ENCODE measurements at regions not wholly inside any gene's neighbourhood (a gene's known extent, or its start where the extent isn't known, plus 50 kb on each side); places are given as distances from the start of the nearest gene placed in this dataset.

GRCh38 chr4:188372058-188372457 is 232.8 kb downstream of the TRIML1 start:
- ATAC-seq, result no peak

GRCh38 chr4:188372829-188373228 is 233.6 kb downstream of the TRIML1 start:
- ATAC-seq, result peak; percentile 99
- RAD21 ChIA-PET (ENCODE audit: low non-redundant PET in 1 of 2, low total read pairs in 2 of 2, uncharacterized antibody in 2 of 2, unreplicated experiment in 2 of 2), result no interaction called here

More at GRCh38 chr4:188372058-188372457, 232.8 kb downstream of the TRIML1 start:
- Histone ChIP-seq H3K4me2 (ENCODE audit: low read length) (no peak overlapping the region), H3K9ac (ENCODE audit: low read length) (no peak overlapping the region), H2AFZ (ENCODE audit: low read depth, low read length, poor library complexity, severe bottlenecking) (peak overlapping the region; percentile 72), H3K27ac (ENCODE audit: low read depth, low read length) (no peak overlapping the region), H3K4me3 (replicated peaks in 1 of 2; ENCODE audit: low read depth in 1 of 2, low read length in 2 of 2) (no peak overlapping the region), H3K9me3 (ENCODE audit: control insufficient read depth in 1 of 2, insufficient read depth in 1 of 2, low read depth in 1 of 2, low read length in 2 of 2) (no peaks in the 10 kb centered on the region), H3K27me3 (ENCODE audit: insufficient read depth, low read length) (no peaks in the 10 kb centered on the region), H3K4me1 (ENCODE audit: control insufficient read depth in 1 of 2, insufficient read depth in 2 of 2, low read length in 2 of 2) (peaks cover 10 to 15% of the 10 kb centered on the region in 2 experiments), H3K79me2 (ENCODE audit: insufficient read depth, low read length) (no peaks in the 10 kb centered on the region), H4K20me1 (ENCODE audit: insufficient read depth) (no peaks in the 10 kb centered on the region), H3K9me2 (ENCODE audit: insufficient read depth) (no peaks in the 10 kb centered on the region), H3K36me3 (ENCODE audit: control insufficient read depth in 1 of 2, insufficient read depth in 2 of 2, low read length in 2 of 2) (no peaks in the 10 kb centered on the region)
- ChIA-PET POLR2A (no interaction called here), CTCF (no interaction called here), RAD21 (ENCODE audit: low non-redundant PET in 1 of 2, low total read pairs in 2 of 2, uncharacterized antibody in 2 of 2, unreplicated experiment in 2 of 2) (no interaction called here)
- peak; percentile 13 for DNase-seq (ENCODE audit: low read depth, low spot score)
- no TSS peak for BruUV-seq (replicated peaks)
- intact Hi-C loops (cut with micrococcal nuclease), result loop anchor here (2.0 kb wide), 1 partner anchor 765 kb away; no protein-coding TSS in a partner anchor
- TF ChIP-seq SIN3A (IDR thresholded peaks at IDR 0.05; ENCODE audit: low read depth), result no peak
- no peak for TF ChIP-seq ZNF274 (IDR thresholded peaks at IDR 0.05; ENCODE audit: low read depth, low read length)
- 0 out of 2 replicates have a peak, but pooled peaks have one; percentile 29 for TF ChIP-seq MAX (IDR thresholded peaks at IDR 0.05)
- TF ChIP-seq JUND (IDR thresholded peaks at IDR 0.05), result peak; percentile 40; the same call in 1 of the 2 replicates
- peak; percentile 13; the same call in 1 of the 2 replicates for TF ChIP-seq CEBPB (IDR thresholded peaks at IDR 0.05; ENCODE audit: low read depth)
- peak; percentile 58; the same call in 1 of the 2 replicates for TF ChIP-seq FOSL1 (IDR thresholded peaks at IDR 0.05; ENCODE audit: low read depth)

More at GRCh38 chr4:188372829-188373228, 233.6 kb downstream of the TRIML1 start:
- DNase-seq (ENCODE audit: low read depth, low spot score), result peak; percentile 67
- TF ChIP-seq RAD21 (IDR thresholded peaks at IDR 0.05; ENCODE audit: low read depth) (peak; percentile 78), ZNF274 (IDR thresholded peaks at IDR 0.05; ENCODE audit: low read depth, low read length) (no peak), MAX (IDR thresholded peaks at IDR 0.05) (peak; percentile 75), SRF (IDR thresholded peaks at IDR 0.05; ENCODE audit: low read depth) (no peak), CTCF (IDR thresholded peaks at IDR 0.05 in 2 of 3, conservative IDR thresholded peaks at IDR 0.05 in 1 of 3; ENCODE audit: borderline replicate concordance in 1 of 3, insufficient read depth in 1 of 3, low read depth in 2 of 3, low read length in 2 of 3) (peak; percentile 28 to 97 (median 51); a peak in 5 of 6 replicates), CBX3 (IDR thresholded peaks at IDR 0.05; ENCODE audit: low read depth) (peak; percentile 45; the same call in 1 of the 2 replicates)
- Histone ChIP-seq H3K9me2 (ENCODE audit: insufficient read depth) (no peaks in the 10 kb centered on the region), H3K27ac (ENCODE audit: low read depth, low read length) (no peak overlapping the region), H3K9ac (ENCODE audit: low read length) (no peak overlapping the region), H2AFZ (ENCODE audit: low read depth, low read length, poor library complexity, severe bottlenecking) (peak overlapping the region; percentile 11), H3K27me3 (ENCODE audit: insufficient read depth, low read length) (no peaks in the 10 kb centered on the region), H3K4me2 (ENCODE audit: low read length) (no peak overlapping the region), H3K79me2 (ENCODE audit: insufficient read depth, low read length) (no peaks in the 10 kb centered on the region), H3K36me3 (ENCODE audit: control insufficient read depth in 1 of 2, insufficient read depth in 2 of 2, low read length in 2 of 2) (no peaks in the 10 kb centered on the region), H3K9me3 (ENCODE audit: control insufficient read depth in 1 of 2, insufficient read depth in 1 of 2, low read depth in 1 of 2, low read length in 2 of 2) (no peaks in the 10 kb centered on the region), H3K4me1 (ENCODE audit: control insufficient read depth in 1 of 2, insufficient read depth in 2 of 2, low read length in 2 of 2) (peaks cover 10 to 15% of the 10 kb centered on the region in 2 experiments), H4K20me1 (ENCODE audit: insufficient read depth) (no peaks in the 10 kb centered on the region), H3K4me3 (replicated peaks in 1 of 2; ENCODE audit: low read depth in 1 of 2, low read length in 2 of 2) (no peak overlapping the region)
- no TSS peak for BruUV-seq (replicated peaks)
- ChIA-PET POLR2A (no interaction called here), CTCF (no interaction called here)
- intact Hi-C loops (cut with micrococcal nuclease), result loop anchor here (1.0 to 2.0 kb wide), 2 partner anchors 379 to 766 kb away; no protein-coding TSS in a partner anchor
